Hepatocyte (in vitro differentiated cells): ENCODE measurements at regions not wholly inside any gene's neighbourhood (a gene's known extent, or its start where the extent isn't known, plus 50 kb on each side); places are given as distances from the start of the nearest gene placed in this dataset.
"Not testable (repeated sequence)": the region's sequence is repeated elsewhere in the genome, so short reads cannot be mapped to it uniquely, and the experiment has no call there.

Experiments used
- DNase-seq: peaks from one replicate; pipeline ENCODE4 v3.0.0-alpha.2; 2016; ENCODE audit warnings: low spot score
- H2AFZ ChIP-seq: fragments of 200-600 bp; sonication (generic); 2 replicates; pipeline ENCODE4 v1.6.0; 2016; ENCODE audit warnings: antibody characterized with exemption, mild to moderate bottlenecking
- H3K27ac ChIP-seq: fragments of 200-600 bp; sonication (generic); 2 replicates; pipeline ENCODE4 v1.5.1; 2016; ENCODE audit warnings: mild to moderate bottlenecking
- H3K27me3 ChIP-seq: fragments of 200-600 bp; sonication (generic); 2 replicates; pipeline ENCODE4 v1.6.1; 2016
- H3K36me3 ChIP-seq: fragments of 200-600 bp; sonication (generic); replicated peaks from 2 replicates; pipeline ENCODE4 v1.5.1; 2016; ENCODE audit warnings: low read depth; ENCODE audit not compliant: insufficient read depth
- H3K4me1 ChIP-seq: fragments of 200-600 bp; sonication (generic); 2 replicates; pipeline ENCODE4 v1.5.1; 2016; ENCODE audit warnings: mild to moderate bottlenecking, moderate library complexity; ENCODE audit not compliant: insufficient read depth
- H3K4me2 ChIP-seq: fragments of 200-600 bp; sonication (generic); 2 replicates; pipeline ENCODE4 v1.6.0; 2016
- H3K4me3 ChIP-seq: fragments of 200-600 bp; sonication (generic); 2 replicates; pipeline ENCODE4 v1.5.1; 2016; ENCODE audit warnings: mild to moderate bottlenecking
- H3K79me2 ChIP-seq: fragments of 200-600 bp; sonication (generic); 2 replicates; pipeline ENCODE4 v1.6.0; 2017; ENCODE audit warnings: mild to moderate bottlenecking
- H3K9me2 ChIP-seq: fragments of 200-600 bp; sonication (generic); replicated peaks from 2 replicates; pipeline ENCODE4 v1.6.0; 2017; ENCODE audit warnings: mild to moderate bottlenecking; ENCODE audit not compliant: insufficient read depth
- H3K9me3 ChIP-seq: fragments of 200-600 bp; sonication (generic); 2 replicates; pipeline ENCODE4 v1.5.1; 2016; ENCODE audit warnings: low read depth, mild to moderate bottlenecking
- H4K20me1 ChIP-seq: fragments of 200-600 bp; sonication (generic); 2 replicates; pipeline ENCODE4 v1.6.0; 2016; ENCODE audit warnings: mild to moderate bottlenecking; ENCODE audit not compliant: insufficient read depth, poor library complexity, severe bottlenecking
- CTCF ChIP-seq: fragments of 200-600 bp; sonication (generic); IDR thresholded peaks from 2 replicates; pipeline ENCODE4 v1.5.1; 2016; ENCODE audit warnings: antibody characterized with exemption, mild to moderate bottlenecking; ENCODE audit not compliant: poor library complexity
- EZH2 ChIP-seq: fragments of 200-600 bp; sonication (generic); IDR thresholded peaks from 2 replicates; pipeline ENCODE4 v1.6.1; 2016; ENCODE audit warnings: antibody characterized with exemption, mild to moderate bottlenecking, borderline replicate concordance
- EZH2phosphoT487 ChIP-seq: fragments of 200-600 bp; sonication (generic); IDR thresholded peaks from one replicate; pipeline ENCODE4 v1.6.1; 2018; ENCODE audit warnings: antibody characterized with exemption, mild to moderate bottlenecking, low read depth, moderate library complexity; ENCODE audit not compliant: unreplicated experiment, severe bottlenecking
- whole genome bisulfite sequencing: methylation state at CpG from one replicate; pipeline ENCODE4 v1.1.6; 2016; ENCODE audit warnings: low lambda C conversion rate; ENCODE audit errors: missing lambda C conversion rate; 5-methylcytosine and 5-hydroxymethylcytosine counted together

- DNase-seq = no peak
Observed at GRCh38 chr6:135686784-135687301, 164.7 kb upstream of the PDE7B start.

GRCh38 chr6:135688476-135688875 is 163.0 kb upstream of the PDE7B start:
- not testable (repeated sequence) for H3K27me3 ChIP-seq, H4K20me1 ChIP-seq, H3K9me3 ChIP-seq, H3K4me3 ChIP-seq, H3K4me1 ChIP-seq, H3K9me2 ChIP-seq, H3K4me2 ChIP-seq, DNase-seq, H2AFZ ChIP-seq, H3K36me3 ChIP-seq, H3K79me2 ChIP-seq, H3K27ac ChIP-seq
- WGBS = 93% methylated on average over 6 of the region's 6 CpGs

More at GRCh38 chr6:135686784-135687301, 164.7 kb upstream of the PDE7B start:
- H2AFZ ChIP-seq = no peak overlapping the region
- no peaks in the 10 kb centered on the region for H3K27me3 ChIP-seq
- H3K9me2 ChIP-seq = no peaks in the 10 kb centered on the region
- no peak overlapping the region for H3K4me3 ChIP-seq
- 70% methylated on average over 2 of the region's 2 CpGs for WGBS
- H3K4me2 ChIP-seq = no peak overlapping the region
- H3K36me3 ChIP-seq = no peaks in the 10 kb centered on the region
- TF ChIP-seq EZH2 (no peak), EZH2phosphoT487 (no peak), CTCF (no peak)
- no peaks in the 10 kb centered on the region for H4K20me1 ChIP-seq
- no peaks in the 10 kb centered on the region for H3K9me3 ChIP-seq
- no peaks in the 10 kb centered on the region for H3K79me2 ChIP-seq
- H3K4me1 ChIP-seq = no peaks in the 10 kb centered on the region
- peak overlapping the region; percentile 21 for H3K27ac ChIP-seq

GRCh38 chr6:135692426-135692825 is 159.1 kb upstream of the PDE7B start:
- Histone ChIP-seq H3K9me2 (no peaks in the 10 kb centered on the region), H3K79me2 (no peaks in the 10 kb centered on the region), H2AFZ (no peak overlapping the region), H3K4me1 (no peaks in the 10 kb centered on the region), H3K4me3 (no peak overlapping the region), H3K27ac (no peak overlapping the region), H3K4me2 (no peak overlapping the region), H3K27me3 (no peaks in the 10 kb centered on the region), H3K36me3 (no peaks in the 10 kb centered on the region), H4K20me1 (no peaks in the 10 kb centered on the region), H3K9me3 (no peaks in the 10 kb centered on the region)
- DNase-seq = no peak
- WGBS = 95% methylated on average over 2 of the region's 2 CpGs
- no peak for TF ChIP-seq EZH2
- TF ChIP-seq CTCF = no peak
- TF ChIP-seq EZH2phosphoT487 = no peak

GRCh38 chr6:135693811-135694370 is 157.6 kb upstream of the PDE7B start:
- no peak overlapping the region for H3K4me3 ChIP-seq
- 82% methylated on average over 7 of the region's 7 CpGs for WGBS
- TF ChIP-seq EZH2 (no peak), CTCF (no peak), EZH2phosphoT487 (no peak)
- DNase-seq = no peak
- no peaks in the 10 kb centered on the region for H3K79me2 ChIP-seq
- no peak overlapping the region for H2AFZ ChIP-seq
- H3K9me3 ChIP-seq = no peaks in the 10 kb centered on the region
- no peaks in the 10 kb centered on the region for H4K20me1 ChIP-seq
- H3K27ac ChIP-seq = no peak overlapping the region
- H3K4me1 ChIP-seq = no peaks in the 10 kb centered on the region
- no peak overlapping the region for H3K4me2 ChIP-seq
- H3K9me2 ChIP-seq = no peaks in the 10 kb centered on the region
- no peaks in the 10 kb centered on the region for H3K27me3 ChIP-seq
- H3K36me3 ChIP-seq = no peaks in the 10 kb centered on the region
